ENCODE measurements at regions not wholly inside any gene's neighbourhood (a gene's known extent, or its start where the extent isn't known, plus 50 kb on each side); places are given as distances from the start of the nearest gene placed in this dataset.

- Mint-ChIP-seq H3K36me3 (no peaks in the 10 kb centered on the region), H3K27me3 (no peaks in the 10 kb centered on the region), H3K27ac (no peak overlapping the region), H3K4me3 (no peak overlapping the region), H3K4me1 (no peaks in the 10 kb centered on the region), H3K9me3 (peaks cover 0 to 3% (median 0%) of the 10 kb centered on the region in 7 donors)
- H3K4me1 ChIP-seq (ENCODE audit: control insufficient read depth, insufficient read depth, low read length, poor library complexity, severe bottlenecking) = no peaks in the 10 kb centered on the region
- ATAC-seq (ENCODE audit: low read depth in 2 of 2) = no peak
- no peaks in the 10 kb centered on the region for H3K27me3 ChIP-seq (ENCODE audit: control insufficient read depth, insufficient read depth, low read length)
- H3K4me3 ChIP-seq (ENCODE audit: low read depth, low read length) = no peak overlapping the region
- H3K27ac ChIP-seq (ENCODE audit: insufficient read depth, low read length, poor library complexity, severe bottlenecking) = no peak overlapping the region
- DNase-seq = no peak
- H3K36me3 ChIP-seq (ENCODE audit: control insufficient read depth, insufficient read depth, low read length) = no peaks in the 10 kb centered on the region
- H3K9me3 ChIP-seq (ENCODE audit: control insufficient read depth in 2 of 2, low read length in 2 of 2) = no peaks in the 10 kb centered on the region
These were observed 703.7 kb downstream of the MAFB start for GRCh38 chr20:39985271-39985827.

- Histone ChIP-seq H3K9me3 (ENCODE audit: control insufficient read depth in 2 of 2, low read length in 2 of 2) (no peaks in the 10 kb centered on the region), H3K4me1 (ENCODE audit: control insufficient read depth, insufficient read depth, low read length, poor library complexity, severe bottlenecking) (no peaks in the 10 kb centered on the region), H3K27me3 (ENCODE audit: control insufficient read depth, insufficient read depth, low read length) (no peaks in the 10 kb centered on the region), H3K4me3 (ENCODE audit: low read depth, low read length) (no peak overlapping the region), H3K36me3 (ENCODE audit: control insufficient read depth, insufficient read depth, low read length) (no peaks in the 10 kb centered on the region), H3K27ac (ENCODE audit: insufficient read depth, low read length, poor library complexity, severe bottlenecking) (no peak overlapping the region)
- H3K4me3 Mint-ChIP-seq = no peak overlapping the region
- H3K4me1 Mint-ChIP-seq = no peaks in the 10 kb centered on the region
- ATAC-seq (ENCODE audit: low read depth in 2 of 2) = no peak
- H3K9me3 Mint-ChIP-seq = peaks cover 0 to 3% (median 0%) of the 10 kb centered on the region in 7 donors
- H3K27me3 Mint-ChIP-seq = no peaks in the 10 kb centered on the region
- H3K36me3 Mint-ChIP-seq = no peaks in the 10 kb centered on the region
- DNase-seq = no peak
- H3K27ac Mint-ChIP-seq = no peak overlapping the region
These were observed 705.4 kb downstream of the MAFB start for GRCh38 chr20:39983655-39984054.

- ATAC-seq (ENCODE audit: low read depth in 2 of 2) = no peak
- Mint-ChIP-seq H3K27ac (no peak overlapping the region), H3K9me3 (peaks cover 0 to 3% (median 0%) of the 10 kb centered on the region in 7 donors), H3K4me3 (no peak overlapping the region), H3K36me3 (no peaks in the 10 kb centered on the region), H3K4me1 (no peaks in the 10 kb centered on the region), H3K27me3 (no peaks in the 10 kb centered on the region)
- no peaks in the 10 kb centered on the region for H3K9me3 ChIP-seq (ENCODE audit: control insufficient read depth in 2 of 2, low read length in 2 of 2)
- no peak overlapping the region for H3K27ac ChIP-seq (ENCODE audit: insufficient read depth, low read length, poor library complexity, severe bottlenecking)
- H3K4me1 ChIP-seq (ENCODE audit: control insufficient read depth, insufficient read depth, low read length, poor library complexity, severe bottlenecking) = no peaks in the 10 kb centered on the region
- no peak overlapping the region for H3K4me3 ChIP-seq (ENCODE audit: low read depth, low read length)
- no peaks in the 10 kb centered on the region for H3K27me3 ChIP-seq (ENCODE audit: control insufficient read depth, insufficient read depth, low read length)
- DNase-seq = no peak
- H3K36me3 ChIP-seq (ENCODE audit: control insufficient read depth, insufficient read depth, low read length) = no peaks in the 10 kb centered on the region
These were observed 705.9 kb downstream of the MAFB start for GRCh38 chr20:39983183-39983582.

- peaks cover 0 to 5% of the 10 kb centered on the region in 2 experiments for H3K9me3 ChIP-seq (ENCODE audit: control insufficient read depth in 2 of 2, low read length in 2 of 2)
- Mint-ChIP-seq H3K9me3 (peaks cover 0 to 26% (median 5%) of the 10 kb centered on the region in 7 donors), H3K36me3 (no peaks in the 10 kb centered on the region), H3K27ac (no peak overlapping the region), H3K27me3 (no peaks in the 10 kb centered on the region), H3K4me3 (no peak overlapping the region), H3K4me1 (no peaks in the 10 kb centered on the region)
- DNase-seq (no peak), ATAC-seq (ENCODE audit: low read depth in 2 of 2) (no peak)
- no peaks in the 10 kb centered on the region for H3K36me3 ChIP-seq (ENCODE audit: control insufficient read depth, insufficient read depth, low read length)
- no peaks in the 10 kb centered on the region for H3K27me3 ChIP-seq (ENCODE audit: control insufficient read depth, insufficient read depth, low read length)
- no peaks in the 10 kb centered on the region for H3K4me1 ChIP-seq (ENCODE audit: control insufficient read depth, insufficient read depth, low read length, poor library complexity, severe bottlenecking)
- no peak overlapping the region for H3K27ac ChIP-seq (ENCODE audit: insufficient read depth, low read length, poor library complexity, severe bottlenecking)
- H3K4me3 ChIP-seq (ENCODE audit: low read depth, low read length) = no peak overlapping the region
These were observed 714.0 kb downstream of the MAFB start for GRCh38 chr20:39974966-39975501.

DNA sequence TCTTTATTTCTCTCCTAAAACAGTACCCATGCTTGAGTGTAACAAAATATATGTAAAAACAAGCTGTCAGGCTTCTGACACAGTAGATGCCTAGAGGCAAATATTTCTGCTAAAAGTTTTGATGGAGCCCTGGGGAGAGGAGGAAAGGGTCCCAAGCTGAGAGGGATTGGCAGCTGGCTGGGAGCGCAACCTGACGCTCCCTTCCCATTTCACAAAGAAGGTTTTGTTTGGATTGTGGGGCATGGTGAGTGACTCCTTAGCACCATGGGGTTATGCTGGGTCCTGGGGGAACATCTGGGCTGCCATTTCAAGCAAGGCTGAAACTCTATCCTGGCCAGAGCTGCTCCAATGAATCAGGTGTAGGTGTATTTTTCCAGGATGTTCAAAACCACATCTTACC, 720.5 kb downstream of the MAFB start:
- H3K27me3 Mint-ChIP-seq = no peaks in the 10 kb centered on the region
- no peaks in the 10 kb centered on the region for H3K36me3 Mint-ChIP-seq
- no peak overlapping the region for H3K27ac Mint-ChIP-seq
- Histone ChIP-seq H3K27me3 (ENCODE audit: control insufficient read depth, insufficient read depth, low read length) (no peaks in the 10 kb centered on the region), H3K9me3 (ENCODE audit: control insufficient read depth in 2 of 2, low read length in 2 of 2) (no peaks in the 10 kb centered on the region), H3K27ac (ENCODE audit: insufficient read depth, low read length, poor library complexity, severe bottlenecking) (no peak overlapping the region), H3K36me3 (ENCODE audit: control insufficient read depth, insufficient read depth, low read length) (no peaks in the 10 kb centered on the region), H3K4me3 (ENCODE audit: low read depth, low read length) (no peak overlapping the region), H3K4me1 (ENCODE audit: control insufficient read depth, insufficient read depth, low read length, poor library complexity, severe bottlenecking) (no peaks in the 10 kb centered on the region)
- H3K9me3 Mint-ChIP-seq = peaks cover 0 to 21% (median 4%) of the 10 kb centered on the region in 7 donors
- no peak overlapping the region for H3K4me3 Mint-ChIP-seq
- ATAC-seq (ENCODE audit: low read depth in 2 of 2) (no peak), DNase-seq (no peak)
- no peaks in the 10 kb centered on the region for H3K4me1 Mint-ChIP-seq

DNA sequence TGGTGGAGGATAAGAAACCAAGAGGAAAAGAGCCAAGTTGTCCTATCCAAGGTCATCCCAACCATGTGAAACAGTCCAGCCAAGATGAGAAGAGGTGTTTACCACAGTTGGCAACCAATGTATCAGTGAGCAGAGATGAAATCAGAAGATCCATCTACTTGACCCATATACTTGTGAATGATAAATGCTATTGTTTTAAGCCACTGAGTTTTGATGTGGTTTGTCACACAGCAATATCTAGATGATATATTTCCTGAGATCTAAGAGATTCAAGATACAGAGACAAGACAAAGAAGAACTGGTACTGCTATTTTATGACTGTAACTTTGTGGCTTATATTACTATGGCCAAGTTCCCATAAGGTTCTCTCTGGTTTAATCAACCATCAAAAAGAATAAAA, 721.2 kb downstream of the MAFB start:
- Mint-ChIP-seq H3K27ac (no peak overlapping the region), H3K36me3 (no peaks in the 10 kb centered on the region), H3K4me1 (no peaks in the 10 kb centered on the region), H3K9me3 (peaks cover 0 to 20% (median 4%) of the 10 kb centered on the region in 7 donors), H3K4me3 (no peak overlapping the region), H3K27me3 (no peaks in the 10 kb centered on the region)
- no peaks in the 10 kb centered on the region for H3K9me3 ChIP-seq (ENCODE audit: control insufficient read depth in 2 of 2, low read length in 2 of 2)
- ATAC-seq (ENCODE audit: low read depth in 2 of 2) (no peak), DNase-seq (no peak)
- no peaks in the 10 kb centered on the region for H3K36me3 ChIP-seq (ENCODE audit: control insufficient read depth, insufficient read depth, low read length)
- H3K27me3 ChIP-seq (ENCODE audit: control insufficient read depth, insufficient read depth, low read length) = no peaks in the 10 kb centered on the region
- no peak overlapping the region for H3K4me3 ChIP-seq (ENCODE audit: low read depth, low read length)
- H3K4me1 ChIP-seq (ENCODE audit: control insufficient read depth, insufficient read depth, low read length, poor library complexity, severe bottlenecking) = no peaks in the 10 kb centered on the region
- no peak overlapping the region for H3K27ac ChIP-seq (ENCODE audit: insufficient read depth, low read length, poor library complexity, severe bottlenecking)

GRCh38 chr20:39961637-39962244, 727.3 kb downstream of the MAFB start:
- H3K27ac ChIP-seq (ENCODE audit: insufficient read depth, low read length, poor library complexity, severe bottlenecking) = no peak overlapping the region
- H3K9me3 Mint-ChIP-seq = peaks cover 0 to 4% (median 1%) of the 10 kb centered on the region in 7 donors
- H3K4me3 ChIP-seq (ENCODE audit: low read depth, low read length) = no peak overlapping the region
- no peaks in the 10 kb centered on the region for H3K36me3 ChIP-seq (ENCODE audit: control insufficient read depth, insufficient read depth, low read length)
- H3K4me1 Mint-ChIP-seq = no peaks in the 10 kb centered on the region
- no peak overlapping the region for H3K4me3 Mint-ChIP-seq
- H3K9me3 ChIP-seq (ENCODE audit: control insufficient read depth in 2 of 2, low read length in 2 of 2) = no peaks in the 10 kb centered on the region
- no peaks in the 10 kb centered on the region for H3K27me3 Mint-ChIP-seq
- no peaks in the 10 kb centered on the region for H3K4me1 ChIP-seq (ENCODE audit: control insufficient read depth, insufficient read depth, low read length, poor library complexity, severe bottlenecking)
- no peak for ATAC-seq (ENCODE audit: low read depth in 2 of 2)
- H3K27me3 ChIP-seq (ENCODE audit: control insufficient read depth, insufficient read depth, low read length) = no peaks in the 10 kb centered on the region
- no peak for DNase-seq
- no peak overlapping the region for H3K27ac Mint-ChIP-seq
- H3K36me3 Mint-ChIP-seq = no peaks in the 10 kb centered on the region

Measured in CD4-positive, CD25-positive, alpha-beta regulatory T cell (primary cell).